HG03469 (cell line): ENCODE measurements at regions not wholly inside any gene's neighbourhood (a gene's known extent, or its start where the extent isn't known, plus 50 kb on each side); places are given as distances from the start of the nearest gene placed in this dataset.
"Not testable (repeated sequence)": the region's sequence is repeated elsewhere in the genome, so short reads cannot be mapped to it uniquely, and the experiment has no call there.

Experiments
- ATAC-seq: cut with Tn5 transposase; IDR thresholded peaks from one replicate; pipeline ENCODE4 v1.9.1; 2021; ENCODE audit warnings: mild to moderate bottlenecking, moderate library complexity, moderate number of reproducible peaks; ENCODE audit not compliant: unreplicated experiment

DNA sequence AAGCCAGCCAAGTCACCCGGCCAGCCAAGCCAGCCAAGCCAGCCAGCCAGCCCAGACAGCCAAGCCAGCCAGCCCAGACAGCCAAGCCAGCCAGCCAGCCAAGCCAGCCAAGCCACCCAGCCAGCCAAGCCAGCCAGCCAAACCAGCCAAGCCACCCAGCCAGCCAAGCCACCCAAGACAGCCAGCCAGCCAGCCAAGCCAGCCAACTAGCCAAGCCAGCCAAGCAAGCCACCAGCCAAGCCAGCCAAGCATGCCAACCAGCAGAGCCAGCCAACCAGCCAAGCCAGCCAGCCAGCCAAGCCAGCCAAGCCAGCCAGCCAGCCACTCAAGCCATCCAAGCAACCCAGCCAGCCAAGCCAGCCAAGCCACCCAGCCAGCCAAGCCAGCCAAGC is 323.1 kb upstream of the PLGLB2 start:
- ATAC-seq, result not testable (repeated sequence)

DNA sequence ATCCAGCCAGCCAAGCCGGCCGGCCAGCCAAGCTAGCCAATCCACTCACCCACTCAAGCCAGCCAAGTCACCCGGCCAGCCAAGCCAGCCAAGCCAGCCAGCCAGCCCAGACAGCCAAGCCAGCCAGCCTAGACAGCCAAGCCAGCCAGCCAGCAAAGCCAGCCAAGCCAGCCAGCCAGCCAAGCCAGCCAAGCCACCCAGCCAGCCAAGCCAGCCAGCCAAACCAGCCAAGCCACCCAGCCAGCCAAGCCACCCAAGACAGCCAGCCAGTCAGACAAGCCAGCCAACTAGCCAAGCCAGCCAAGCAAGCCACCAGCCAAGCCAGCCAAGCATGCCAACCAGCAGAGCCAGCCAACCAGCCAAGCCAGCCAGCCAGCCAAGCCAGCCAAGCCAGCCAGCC is 322.7 kb upstream of the PLGLB2 start:
- not testable (repeated sequence) for ATAC-seq

DNA sequence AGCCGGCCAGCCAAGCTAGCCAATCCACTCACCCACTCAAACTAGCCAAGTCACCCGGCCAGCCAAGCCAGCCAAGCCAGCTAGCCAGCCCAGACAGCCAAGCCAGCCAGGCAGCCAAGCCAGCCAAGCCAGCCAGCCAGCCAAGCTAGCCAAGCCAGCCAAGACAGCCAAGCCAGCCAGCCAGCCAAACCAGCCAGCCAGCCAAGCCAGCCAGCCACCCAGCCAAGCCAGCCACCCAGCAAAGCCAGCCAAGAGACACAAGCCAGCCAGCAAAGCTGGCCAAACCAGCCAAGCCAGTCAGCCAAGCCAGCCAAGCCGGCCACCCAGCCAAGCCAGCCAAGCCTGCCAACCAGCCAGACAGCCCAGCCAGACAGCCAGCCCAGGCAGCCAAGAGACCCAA is 322.2 kb upstream of the PLGLB2 start:
- ATAC-seq, result not testable (repeated sequence)

DNA sequence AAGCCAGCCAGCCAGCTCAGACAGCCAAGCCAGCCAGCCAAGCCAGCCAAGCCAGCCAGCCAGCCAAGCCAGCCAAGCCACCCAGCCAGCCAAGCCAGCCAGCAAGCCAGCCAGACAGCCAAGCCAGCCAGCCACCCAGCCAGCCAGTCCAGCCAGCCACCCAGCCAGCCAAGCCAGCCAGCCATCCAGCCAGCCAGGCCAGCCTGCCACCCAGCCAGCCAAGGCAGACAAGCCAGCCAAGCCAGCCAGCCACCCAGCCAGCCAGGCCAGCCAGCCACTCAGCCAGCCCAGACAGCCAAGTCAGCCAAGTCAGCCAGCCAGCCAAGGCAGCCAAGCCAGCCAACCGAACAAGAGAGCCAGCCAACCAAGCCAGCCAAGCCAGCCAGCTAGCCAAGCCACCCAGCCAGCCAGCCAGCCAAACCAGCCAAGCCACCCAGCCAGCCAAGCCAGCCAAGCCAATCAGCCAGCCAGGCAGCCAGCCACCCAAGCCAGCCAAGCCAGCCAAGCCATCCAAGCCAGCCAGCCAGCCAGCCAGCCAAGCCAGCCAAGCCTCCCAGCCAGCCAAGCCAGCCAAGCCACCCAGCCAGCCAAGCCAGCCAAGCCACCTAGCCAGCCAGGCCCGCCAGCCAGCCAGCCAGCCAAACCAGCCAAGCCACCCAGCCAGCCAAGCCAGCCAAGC is 319.3 kb upstream of the PLGLB2 start:
- ATAC-seq, result not testable (repeated sequence)

DNA sequence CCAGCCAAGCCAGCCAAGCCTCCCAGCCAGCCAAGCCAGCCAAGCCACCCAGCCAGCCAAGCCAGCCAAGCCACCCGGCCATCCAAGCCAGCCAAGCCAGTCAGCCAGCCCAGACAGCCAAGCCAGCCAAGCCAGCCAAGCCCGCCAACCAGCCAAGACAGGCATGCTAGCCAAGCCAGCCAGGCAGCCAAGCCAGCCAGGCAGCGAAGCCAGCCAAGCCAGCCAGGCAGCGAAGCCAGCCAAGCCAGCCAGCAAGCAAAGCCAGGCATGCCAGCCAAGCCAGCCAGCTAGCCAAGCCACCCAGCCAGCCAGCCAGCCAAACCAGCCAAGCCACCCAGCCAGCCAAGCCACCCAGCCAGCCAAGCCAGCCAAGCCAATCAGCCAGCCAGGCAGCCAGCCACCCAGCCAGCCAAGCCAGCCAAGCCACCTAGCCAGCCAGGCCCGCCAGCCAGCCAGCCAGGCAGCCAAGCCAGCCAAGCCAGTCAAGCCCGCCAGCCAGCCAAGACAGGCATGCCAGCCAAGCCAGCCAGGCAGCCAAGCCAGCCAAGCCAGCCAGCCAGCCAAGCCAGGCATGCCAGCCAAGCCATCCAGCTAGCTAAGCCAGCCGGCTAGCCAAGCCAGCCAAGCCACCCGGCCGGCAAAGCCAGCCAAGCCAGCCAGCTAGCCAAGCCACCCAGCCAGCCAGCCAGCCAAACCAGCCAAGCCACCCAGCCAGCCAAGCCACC is 318.5 kb upstream of the PLGLB2 start:
- not testable (repeated sequence) for ATAC-seq

DNA sequence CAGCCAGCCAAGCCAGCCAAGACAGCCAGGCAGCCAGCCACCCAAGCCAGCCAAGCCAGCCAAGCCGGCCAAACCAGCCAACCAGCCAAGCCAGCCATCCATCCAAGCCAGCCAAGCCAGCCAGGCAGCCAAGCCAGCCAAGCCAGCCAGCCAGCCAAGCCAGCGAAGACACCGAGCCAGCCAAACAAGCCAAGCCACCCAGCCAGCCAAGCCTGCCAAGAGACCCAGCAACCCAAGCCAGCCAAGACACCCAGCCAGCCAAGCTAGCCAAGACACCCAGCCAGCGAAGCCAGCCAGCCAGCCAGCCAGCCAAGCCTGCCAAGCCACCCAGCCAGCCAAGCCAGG is 318.0 kb upstream of the PLGLB2 start:
- ATAC-seq, result not testable (repeated sequence)

DNA sequence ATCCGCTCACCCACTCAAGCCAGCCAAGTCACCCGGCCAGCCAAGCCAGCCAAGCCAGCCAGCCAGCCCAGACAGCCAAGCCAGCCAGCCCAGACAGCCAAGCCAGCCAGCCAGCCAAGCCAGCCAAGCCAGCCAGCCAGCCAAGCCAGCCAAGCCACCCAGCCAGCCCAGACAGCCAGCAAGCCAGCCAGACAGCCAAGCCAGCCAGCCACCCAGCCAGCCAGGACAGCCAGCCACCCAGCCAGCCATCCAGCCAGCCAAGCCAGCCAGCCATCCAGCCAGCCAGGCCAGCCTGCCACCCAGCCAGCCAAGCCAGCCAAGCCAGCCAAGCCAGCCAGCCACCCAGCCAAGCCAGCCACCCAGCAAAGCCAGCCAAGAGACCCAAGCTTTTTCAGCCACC is 316.8 kb upstream of the PLGLB2 start:
- not testable (repeated sequence) for ATAC-seq

DNA sequence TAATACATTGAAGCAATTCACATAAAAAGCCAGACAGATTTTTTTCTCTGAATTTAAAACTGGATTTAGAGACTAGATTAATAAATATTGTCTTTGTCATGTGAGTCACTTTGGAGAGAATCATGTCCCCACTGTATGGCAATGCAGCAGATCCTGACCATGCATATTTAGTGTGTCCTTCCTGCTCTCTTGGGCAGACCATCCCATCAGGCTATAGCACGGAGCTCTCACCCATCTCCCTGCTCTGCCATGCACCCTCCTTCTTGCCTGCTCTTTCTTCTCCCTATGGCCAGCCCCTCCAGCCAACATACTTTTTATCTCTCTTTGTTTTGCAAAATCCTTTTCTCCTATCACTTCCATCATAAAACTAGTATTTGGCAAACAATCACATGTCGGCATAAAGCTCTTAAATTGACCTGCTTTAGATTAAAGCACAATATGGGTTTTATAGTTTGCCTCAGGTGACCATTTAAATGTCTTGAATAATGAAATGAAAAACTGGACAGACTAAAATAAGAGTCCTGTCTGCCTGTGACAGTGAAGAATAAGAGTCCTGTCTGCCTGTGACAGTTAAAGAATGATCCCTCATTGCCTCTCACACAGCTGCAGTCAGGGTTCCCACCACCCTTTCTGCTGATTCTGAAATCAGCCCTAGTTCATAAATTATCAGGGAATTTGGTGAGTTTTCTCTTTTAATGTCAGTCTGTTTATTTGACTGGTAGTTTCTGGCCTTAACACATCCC is 315.0 kb upstream of the PLGLB2 start:
- ATAC-seq, result not testable (repeated sequence)

DNA sequence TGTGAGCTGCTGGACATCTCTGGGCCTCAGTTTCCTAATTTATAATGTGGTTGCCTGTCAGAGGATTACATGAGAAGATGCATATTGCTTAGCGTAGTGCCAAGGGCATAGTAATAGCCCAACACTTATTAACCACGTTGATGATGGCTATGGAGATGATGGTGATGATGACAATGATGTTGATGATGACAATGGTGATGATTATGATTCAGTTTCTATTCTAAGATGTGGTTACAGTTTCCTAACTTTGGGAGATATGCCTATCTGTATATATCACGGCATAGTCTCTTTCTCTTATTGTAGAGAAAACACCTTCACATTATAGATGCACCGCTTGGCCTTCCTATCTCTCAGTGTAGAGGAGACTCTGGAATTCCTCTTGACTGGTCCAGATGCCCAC is 311.9 kb upstream of the PLGLB2 start:
- ATAC-seq, result not testable (repeated sequence)

DNA sequence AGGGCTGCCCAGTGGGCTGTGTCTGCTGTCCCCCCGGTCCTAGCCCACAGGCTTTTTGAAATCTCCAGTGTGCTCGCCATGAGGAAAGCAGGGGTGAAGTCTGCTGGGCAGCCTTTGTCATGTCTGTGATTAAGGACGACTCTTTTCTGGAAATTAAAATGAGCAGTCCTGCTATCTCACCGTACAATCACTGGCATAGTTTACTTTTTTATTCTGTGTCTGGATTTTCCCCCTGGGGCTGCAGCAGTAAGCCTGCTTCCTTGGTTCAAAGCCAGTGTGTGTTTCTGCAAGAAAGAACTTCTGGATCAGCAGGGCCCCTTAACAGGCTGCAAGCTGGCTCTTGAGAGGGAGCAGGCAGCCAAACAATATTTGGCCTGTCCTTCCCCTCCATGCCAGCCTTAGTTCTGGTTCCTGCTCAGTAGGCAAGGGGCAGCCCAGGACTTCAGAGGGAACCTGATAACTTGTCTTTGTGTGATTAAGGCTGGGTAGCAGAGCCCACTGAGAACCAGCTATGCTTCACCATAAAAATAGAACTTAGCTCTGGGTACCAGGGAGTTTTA is 310.1 kb upstream of the PLGLB2 start:
- ATAC-seq, result not testable (repeated sequence)

DNA sequence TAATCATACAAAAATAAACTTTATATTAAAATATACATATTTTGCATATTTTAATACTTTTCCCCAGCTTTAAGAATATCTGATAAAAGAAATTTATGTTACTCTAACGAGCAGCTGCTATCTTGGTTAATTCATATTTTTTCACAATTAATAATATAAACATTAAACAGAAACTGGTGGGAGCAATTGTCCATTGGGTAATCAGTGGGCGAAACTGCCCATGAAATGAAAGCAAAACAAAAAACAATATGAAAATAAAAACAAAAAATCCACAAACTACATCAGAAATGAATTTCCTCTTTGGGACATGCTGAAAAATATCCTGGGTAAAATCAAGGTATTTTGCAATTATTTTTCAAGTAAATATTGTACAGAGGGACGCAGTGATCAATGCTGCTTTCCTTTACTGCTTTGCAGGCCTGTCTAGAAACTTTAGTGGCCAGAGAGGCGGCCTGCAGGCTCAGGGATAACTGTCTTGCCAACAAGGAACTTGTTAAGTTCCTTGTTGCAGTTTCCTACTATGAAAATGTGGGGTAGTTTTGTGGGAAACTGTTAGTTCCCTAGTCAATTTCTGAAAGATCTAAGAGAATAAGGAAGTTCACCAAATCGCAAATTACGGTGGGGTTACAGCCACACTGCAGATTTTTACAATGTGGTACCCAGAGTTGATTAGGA is 309.0 kb upstream of the PLGLB2 start:
- ATAC-seq, result not testable (repeated sequence)

DNA sequence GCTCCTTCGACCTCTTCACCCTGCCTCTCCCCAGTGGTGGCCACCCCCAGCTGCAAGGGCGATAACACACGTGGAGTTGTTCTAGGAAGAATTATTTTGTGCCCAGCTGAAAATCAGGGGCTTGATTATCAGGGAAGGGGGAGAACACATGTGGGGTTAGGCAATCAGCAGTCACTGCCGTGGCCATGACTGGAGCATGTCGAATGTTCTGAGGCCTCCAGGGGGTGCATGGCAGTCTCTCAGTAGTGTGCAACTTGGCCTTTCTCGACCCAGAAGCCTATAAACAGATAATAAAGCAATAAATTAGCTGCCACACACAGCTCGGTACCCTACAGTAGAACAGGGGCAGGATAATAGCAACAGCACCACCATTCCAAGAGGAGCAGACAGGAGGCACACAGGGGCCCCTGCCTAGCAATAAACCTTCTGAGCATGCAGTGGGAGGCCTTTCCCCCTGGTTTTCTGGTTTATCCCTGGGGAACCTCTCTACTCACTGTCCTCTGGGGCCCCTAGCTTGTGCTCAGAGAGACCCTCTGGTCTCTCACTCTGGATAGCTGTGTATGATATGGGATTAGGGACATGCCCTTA is 308.2 kb upstream of the PLGLB2 start:
- not testable (repeated sequence) for ATAC-seq

DNA sequence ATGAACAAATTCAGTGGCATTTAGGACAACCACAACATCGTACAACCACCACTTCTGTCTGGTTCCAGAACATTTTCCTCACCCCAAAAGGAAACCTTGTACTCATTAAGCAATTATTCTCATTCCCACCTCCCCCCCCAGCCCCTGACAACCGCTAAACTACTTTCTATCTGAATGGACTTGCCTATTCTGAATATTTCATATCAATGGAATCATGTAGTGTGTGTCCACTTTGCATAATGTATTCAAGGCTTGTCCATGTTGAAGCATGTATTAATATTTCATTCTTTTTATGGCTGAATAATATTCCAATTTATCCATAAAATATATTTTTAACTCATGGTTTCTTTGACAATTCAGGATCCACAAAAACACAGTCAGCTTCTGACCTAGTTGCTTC is 307.2 kb upstream of the PLGLB2 start:
- not testable (repeated sequence) for ATAC-seq

DNA sequence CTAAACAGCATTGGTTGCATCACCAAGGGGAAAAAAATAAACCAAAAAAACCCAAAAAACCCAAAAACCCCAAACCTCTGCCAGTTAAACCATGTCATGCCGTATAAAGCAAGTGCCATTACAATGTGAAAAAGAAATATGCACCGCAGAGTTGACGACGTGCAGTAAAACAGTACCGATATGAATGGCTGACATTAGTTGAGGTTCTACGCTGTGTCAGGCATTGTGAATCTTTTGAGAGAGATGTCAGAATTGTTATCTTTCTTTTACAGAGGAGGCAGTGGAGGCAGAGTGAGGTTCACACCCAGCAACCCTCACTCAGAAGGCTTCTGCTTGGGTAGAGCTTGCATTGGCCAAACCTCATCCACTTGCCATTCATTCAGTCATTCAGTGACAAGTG is 306.5 kb upstream of the PLGLB2 start:
- not testable (repeated sequence) for ATAC-seq

DNA sequence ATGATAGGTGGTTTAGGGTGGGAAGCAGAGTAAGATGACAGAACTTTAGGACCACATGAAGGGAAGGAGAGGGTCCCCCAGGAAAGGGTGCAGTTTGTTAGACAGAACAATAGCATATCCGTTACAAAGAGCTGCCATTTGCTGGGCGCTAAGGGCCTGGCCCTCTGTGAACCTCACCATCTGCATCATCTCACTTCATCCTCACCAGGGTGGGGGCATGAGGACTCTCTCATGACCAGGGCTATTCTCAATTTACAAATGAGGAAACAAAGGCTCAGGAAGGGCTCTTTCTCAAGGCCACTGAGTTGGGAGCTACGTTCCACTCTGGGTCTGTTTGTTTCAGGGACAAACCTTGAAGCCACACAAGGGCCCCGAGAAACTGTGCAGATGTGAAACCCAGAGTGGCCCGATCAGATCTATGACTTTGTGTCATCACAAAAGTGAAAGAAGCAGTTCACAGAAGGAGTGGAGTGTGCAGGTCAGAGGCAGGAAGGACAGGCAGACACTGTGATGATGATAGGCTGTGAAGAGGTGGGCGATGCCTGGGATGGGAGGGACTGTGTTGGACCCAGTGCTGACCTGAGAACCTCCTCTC is 304.8 kb upstream of the PLGLB2 start:
- peak; percentile 72 for ATAC-seq

DNA sequence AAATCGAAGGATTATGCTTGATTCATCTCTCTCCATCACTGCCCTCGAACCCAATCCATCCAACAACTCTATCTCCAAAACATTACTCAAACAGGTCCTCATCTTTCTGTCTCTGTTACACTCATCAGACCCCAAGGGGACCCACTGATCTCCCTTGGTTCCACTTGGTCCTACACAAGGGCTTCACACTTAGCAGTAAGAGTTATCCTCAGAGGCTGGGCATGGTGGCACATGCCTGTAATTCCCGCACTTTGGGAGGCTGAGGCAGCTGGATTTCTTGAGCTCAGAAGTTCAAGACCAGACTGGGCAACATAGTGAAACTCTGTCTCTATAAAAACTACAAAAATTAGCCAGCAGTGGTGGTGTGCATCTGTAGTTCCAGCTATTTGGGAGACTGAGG is 302.9 kb upstream of the PLGLB2 start:
- ATAC-seq, result not testable (repeated sequence)

DNA sequence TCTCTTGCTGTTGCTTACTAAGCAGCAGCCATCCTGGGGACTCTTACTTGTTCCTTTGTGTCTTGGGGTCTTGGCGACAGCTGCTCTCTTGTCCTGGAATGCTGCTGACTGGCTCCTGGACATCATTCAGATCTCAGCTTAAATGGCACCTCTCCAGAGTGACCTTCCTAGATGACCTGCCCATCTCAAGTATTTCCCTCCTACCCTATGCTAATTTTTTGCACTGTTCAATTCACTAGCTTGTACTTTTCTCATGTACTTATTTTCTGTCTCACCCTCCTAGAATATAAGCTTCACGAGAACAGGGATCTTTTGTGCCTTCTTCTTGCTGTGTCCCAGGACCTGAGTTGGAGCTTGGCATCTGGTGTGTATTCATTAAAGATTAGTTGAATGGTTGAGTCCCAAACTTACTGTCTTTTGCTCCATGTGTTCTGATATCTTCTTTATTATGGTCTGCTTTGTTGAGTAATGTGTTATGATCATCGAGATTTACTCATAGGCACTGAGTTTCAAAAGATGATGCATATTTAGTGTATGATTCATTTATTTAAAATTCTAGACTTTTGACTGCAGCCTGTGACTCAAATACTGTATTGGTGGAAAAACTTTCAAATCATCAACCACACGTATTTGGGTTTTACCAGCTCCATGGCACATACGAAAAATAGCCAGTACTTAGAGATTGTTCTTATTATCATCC is 302.1 kb upstream of the PLGLB2 start:
- ATAC-seq, result not testable (repeated sequence)

DNA sequence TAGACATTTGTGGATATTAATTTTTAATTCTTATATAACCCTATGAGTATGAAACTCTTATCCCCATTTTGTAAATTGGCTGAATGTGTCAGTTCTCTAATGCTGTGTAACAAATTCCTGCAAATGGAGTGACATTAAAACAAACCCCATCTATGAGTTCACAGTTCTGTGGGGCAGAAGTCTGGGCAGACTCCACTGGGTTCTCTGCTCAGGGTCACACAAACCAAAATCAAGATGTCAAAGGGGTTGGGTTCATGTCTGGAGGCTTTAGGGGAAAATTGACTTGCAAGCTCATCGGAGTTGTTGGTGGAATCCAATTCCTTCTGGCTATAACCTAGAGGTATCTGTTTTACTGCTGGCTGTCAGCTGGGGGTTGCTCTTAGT is 301.6 kb upstream of the PLGLB2 start:
- not testable (repeated sequence) for ATAC-seq

DNA sequence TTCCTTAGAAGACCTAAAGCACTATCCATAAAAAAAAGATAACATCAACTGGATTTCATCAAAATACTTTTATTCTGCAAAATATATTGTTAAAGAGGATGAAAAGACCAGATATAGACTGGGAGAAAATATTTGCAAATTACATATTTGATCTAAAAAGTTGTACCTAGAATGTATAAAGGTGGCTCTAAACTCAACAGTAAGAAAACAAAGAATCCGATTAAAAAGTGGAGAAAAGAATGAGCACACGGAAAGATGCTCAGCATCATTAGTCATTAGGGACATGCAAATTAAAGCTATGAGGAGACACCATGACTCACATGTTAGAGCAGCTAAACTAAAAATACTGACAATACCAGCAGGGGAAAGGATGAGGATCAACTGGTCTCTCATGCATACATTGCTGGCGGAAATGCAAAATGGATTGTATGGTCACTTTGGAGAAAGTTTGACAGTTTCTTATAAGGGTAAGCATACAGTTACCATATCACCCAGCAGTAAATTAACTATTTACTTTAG is 298.4 kb upstream of the PLGLB2 start:
- not testable (repeated sequence) for ATAC-seq
